ENCODE measurements at regions not wholly inside any gene's neighbourhood (a gene's known extent, or its start where the extent isn't known, plus 50 kb on each side); places are given as distances from the start of the nearest gene placed in this dataset.

- Histone ChIP-seq H2AFZ (ENCODE audit: low read depth, low read length) (no peak overlapping the region), H3K4me3 (replicated peaks in 1 of 3; ENCODE audit: insufficient read depth in 1 of 3, low read depth in 1 of 3, low read length in 3 of 3) (no peak overlapping the region), H3K27me3 (ENCODE audit: control insufficient read depth in 2 of 2, insufficient read depth in 2 of 2, low read length in 2 of 2) (no peaks in the 10 kb centered on the region), H3K27ac (ENCODE audit: insufficient read depth, low read depth, low read length) (no peak overlapping the region), H3K9ac (replicated peaks; ENCODE audit: extremely low read depth, insufficient read depth, low read length) (no peak overlapping the region), H3K9me1 (replicated peaks; ENCODE audit: control insufficient read depth, extremely low read depth, insufficient read depth, low read length) (no peaks in the 10 kb centered on the region), H3K9me3 (replicated peaks; ENCODE audit: control insufficient read depth, insufficient read depth, low read length) (no peaks in the 10 kb centered on the region), H3K4me1 (ENCODE audit: control insufficient read depth, extremely low read depth, insufficient read depth, low read length) (no peaks in the 10 kb centered on the region), H3K4me2 (ENCODE audit: insufficient read depth, low read length) (no peak overlapping the region), H4K20me1 (replicated peaks; ENCODE audit: control insufficient read depth, extremely low read depth, insufficient read depth, low read length) (no peaks in the 10 kb centered on the region), H3K79me2 (ENCODE audit: control insufficient read depth, insufficient read depth, low read length) (no peaks in the 10 kb centered on the region), H3K36me3 (ENCODE audit: control insufficient read depth in 2 of 2, extremely low read depth in 1 of 2, insufficient read depth in 2 of 2, low read length in 2 of 2) (no peaks in the 10 kb centered on the region)
- BruUV-seq (replicated peaks) = no TSS peak
- TF ChIP-seq MYC (IDR thresholded peaks at IDR 0.05; ENCODE audit: low read depth, low read length) = no peak
- no peak for TF ChIP-seq FOS (IDR thresholded peaks at IDR 0.05; ENCODE audit: borderline replicate concordance, insufficient read depth, low read length)
- TF ChIP-seq GATA2 (IDR thresholded peaks at IDR 0.05; ENCODE audit: insufficient read depth, insufficient read length, low read depth, low read length) = no peak
- no peak for TF ChIP-seq POLR2A (IDR thresholded peaks at IDR 0.05; ENCODE audit: low read depth, low read length)
- TF ChIP-seq, protein P1, sequence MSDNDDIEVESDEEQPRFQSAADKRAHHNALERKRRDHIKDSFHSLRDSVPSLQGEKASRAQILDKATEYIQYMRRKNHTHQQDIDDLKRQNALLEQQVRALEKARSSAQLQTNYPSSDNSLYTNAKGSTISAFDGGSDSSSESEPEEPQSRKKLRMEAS (IDR thresholded peaks at IDR 0.05; ENCODE audit: insufficient read depth, insufficient read length) = no peak
- no peak for TF ChIP-seq EZH2 (IDR thresholded peaks at IDR 0.05; ENCODE audit: borderline replicate concordance, low read depth, low read length, severe bottlenecking)
- no peak for TF ChIP-seq POLR2AphosphoS5 (IDR thresholded peaks at IDR 0.05; ENCODE audit: insufficient read depth, low read depth, low read length)
- no peak for TF ChIP-seq JUN (IDR thresholded peaks at IDR 0.05; ENCODE audit: borderline replicate concordance, insufficient read depth, insufficient read length, low read depth)
- TF ChIP-seq, protein P2, sequence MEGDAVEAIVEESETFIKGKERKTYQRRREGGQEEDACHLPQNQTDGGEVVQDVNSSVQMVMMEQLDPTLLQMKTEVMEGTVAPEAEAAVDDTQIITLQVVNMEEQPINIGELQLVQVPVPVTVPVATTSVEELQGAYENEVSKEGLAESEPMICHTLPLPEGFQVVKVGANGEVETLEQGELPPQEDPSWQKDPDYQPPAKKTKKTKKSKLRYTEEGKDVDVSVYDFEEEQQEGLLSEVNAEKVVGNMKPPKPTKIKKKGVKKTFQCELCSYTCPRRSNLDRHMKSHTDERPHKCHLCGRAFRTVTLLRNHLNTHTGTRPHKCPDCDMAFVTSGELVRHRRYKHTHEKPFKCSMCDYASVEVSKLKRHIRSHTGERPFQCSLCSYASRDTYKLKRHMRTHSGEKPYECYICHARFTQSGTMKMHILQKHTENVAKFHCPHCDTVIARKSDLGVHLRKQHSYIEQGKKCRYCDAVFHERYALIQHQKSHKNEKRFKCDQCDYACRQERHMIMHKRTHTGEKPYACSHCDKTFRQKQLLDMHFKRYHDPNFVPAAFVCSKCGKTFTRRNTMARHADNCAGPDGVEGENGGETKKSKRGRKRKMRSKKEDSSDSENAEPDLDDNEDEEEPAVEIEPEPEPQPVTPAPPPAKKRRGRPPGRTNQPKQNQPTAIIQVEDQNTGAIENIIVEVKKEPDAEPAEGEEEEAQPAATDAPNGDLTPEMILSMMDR (IDR thresholded peaks at IDR 0.05; ENCODE audit: extremely low read depth in 1 of 2, insufficient read depth in 1 of 2, low read depth in 1 of 2, low read length in 2 of 2) = no peak
- CTCF ChIA-PET = interaction anchor here (0.9 to 1.4 kb wide), 2 partner anchors 9 to 11 kb away, joined by 3 to 4 read pairs; no protein-coding TSS in a partner anchor
- intact Hi-C loops (cut with micrococcal nuclease) (no loop called here), dilution Hi-C loops (cut with MboI; ENCODE audit: extremely low pct_ligation_motif_present, low sequenced_read_pairs) (no loop called here)
- POLR2A ChIA-PET = no interaction called here
- DNase-seq (ENCODE audit: low read depth, low spot score) = no peak
- no peak for FAIRE-seq
Observed at GRCh38 chr2:64819774-64820688, 166.3 kb upstream of the SERTAD2 start.

All from endothelial cell of umbilical vein (primary cell).